Ascending aorta (tissue), 2 donors: ENCODE measurements at regions not wholly inside any gene's neighbourhood (a gene's known extent, or its start where the extent isn't known, plus 50 kb on each side); places are given as distances from the start of the nearest gene placed in this dataset.

Source experiments
- DNase-seq, 2 donors: peaks; one replicate each; pipeline ENCODE4 v3.0.0-alpha.2; 2019; ENCODE audit warnings: low spot score in 2 of 2
- H3K27ac ChIP-seq, 2 donors: fragments of 200-600 bp; sonication (generic); one replicate each; pipeline ENCODE4 v1.5.1; 2016 to 2017; ENCODE audit warnings: mild to moderate bottlenecking in 1 of 2
- H3K27me3 ChIP-seq: fragments of 200-600 bp; sonication (generic); one replicate; pipeline ENCODE4 v1.5.1; 2017
- H3K36me3 ChIP-seq, 2 donors: fragments of 200-600 bp; sonication (generic); one replicate each; pipeline ENCODE4 v1.5.1; 2016
- H3K4me1 ChIP-seq, 2 donors: fragments of 200-600 bp; sonication (generic); one replicate each; pipeline ENCODE4 v1.5.1; 2016 to 2017; ENCODE audit warnings: mild to moderate bottlenecking in 1 of 2
- H3K4me3 ChIP-seq, 2 donors: fragments of 200-600 bp; sonication (generic); one replicate each; pipeline ENCODE4 v1.5.1; 2016 to 2017; ENCODE audit warnings: mild to moderate bottlenecking in 1 of 2
- H3K9me3 ChIP-seq, 2 donors: fragments of 200-600 bp; sonication (generic); one replicate each; pipeline ENCODE4 v1.5.1; 2016
- CTCF ChIP-seq, 3 experiments: fragments of 200-600 bp in 2 of 3; fragments of 450-650 bp in 1 of 3; sonication (generic) in 2 of 3; IDR thresholded peaks; one replicate each; pipeline ENCODE4 v1.5.1; 2016 to 2019; ENCODE audit warnings: antibody characterized with exemption in 3 of 3, mild to moderate bottlenecking in 1 of 3, moderate library complexity in 1 of 3
- intact Hi-C: fragments of 100-400 bp; cut with DNase I; formaldehyde crosslinking; loops from one replicate; pipeline ENCODE4 v1.15.1; 2023

- Histone ChIP-seq H3K4me1 (no peaks in the 10 kb centered on the region), H3K9me3 (no peaks in the 10 kb centered on the region), H3K27ac (no peak overlapping the region), H3K4me3 (no peak overlapping the region), H3K36me3 (no peaks in the 10 kb centered on the region), H3K27me3 (no peaks in the 10 kb centered on the region)
- TF ChIP-seq CTCF (IDR thresholded peaks at IDR 0.05), result no peak
- no peak for DNase-seq
- intact Hi-C loops, result no loop called here
These were observed 68.6 kb upstream of the NEURL1B start for GRCh38 chr5:172572440-172572839.

GRCh38 chr5:172571892-172572291 lies 69.2 kb upstream of the NEURL1B start:
- no peak for DNase-seq
- no peaks in the 10 kb centered on the region for H3K9me3 ChIP-seq
- H3K36me3 ChIP-seq, result no peaks in the 10 kb centered on the region
- no peak overlapping the region for H3K4me3 ChIP-seq
- no peaks in the 10 kb centered on the region for H3K4me1 ChIP-seq
- no peak overlapping the region for H3K27ac ChIP-seq
- H3K27me3 ChIP-seq, result no peaks in the 10 kb centered on the region
- intact Hi-C loops, result no loop called here
- no peak for TF ChIP-seq CTCF (IDR thresholded peaks at IDR 0.05)

- Histone ChIP-seq H3K27me3 (no peaks in the 10 kb centered on the region), H3K4me3 (no peak overlapping the region), H3K27ac (no peak overlapping the region), H3K36me3 (no peaks in the 10 kb centered on the region), H3K9me3 (no peaks in the 10 kb centered on the region), H3K4me1 (no peaks in the 10 kb centered on the region)
- no peak for DNase-seq
- intact Hi-C loops, result no loop called here
- no peak for TF ChIP-seq CTCF (IDR thresholded peaks at IDR 0.05)
These were observed 69.7 kb upstream of the NEURL1B start for GRCh38 chr5:172571413-172571812.

- H3K27me3 ChIP-seq, result no peaks in the 10 kb centered on the region
- intact Hi-C loops, result no loop called here
- H3K9me3 ChIP-seq, result no peaks in the 10 kb centered on the region
- TF ChIP-seq CTCF (IDR thresholded peaks at IDR 0.05), result no peak
- H3K27ac ChIP-seq, result no peak overlapping the region
- DNase-seq, result no peak
- H3K36me3 ChIP-seq, result no peaks in the 10 kb centered on the region
- H3K4me3 ChIP-seq, result no peak overlapping the region
- no peaks in the 10 kb centered on the region for H3K4me1 ChIP-seq
These were observed 70.3 kb upstream of the NEURL1B start for GRCh38 chr5:172570594-172571334.

- H3K36me3 ChIP-seq, result no peaks in the 10 kb centered on the region
- H3K4me1 ChIP-seq, result no peaks in the 10 kb centered on the region
- DNase-seq, result no peak
- intact Hi-C loops, result no loop called here
- no peak overlapping the region for H3K4me3 ChIP-seq
- H3K27me3 ChIP-seq, result no peaks in the 10 kb centered on the region
- TF ChIP-seq CTCF (IDR thresholded peaks at IDR 0.05), result no peak
- no peak overlapping the region for H3K27ac ChIP-seq
- no peaks in the 10 kb centered on the region for H3K9me3 ChIP-seq
These were observed 71.1 kb upstream of the NEURL1B start for GRCh38 chr5:172569861-172570558.
